ENCODE measurements at regions not wholly inside any gene's neighbourhood (a gene's known extent, or its start where the extent isn't known, plus 50 kb on each side); places are given as distances from the start of the nearest gene placed in this dataset.

DNA sequence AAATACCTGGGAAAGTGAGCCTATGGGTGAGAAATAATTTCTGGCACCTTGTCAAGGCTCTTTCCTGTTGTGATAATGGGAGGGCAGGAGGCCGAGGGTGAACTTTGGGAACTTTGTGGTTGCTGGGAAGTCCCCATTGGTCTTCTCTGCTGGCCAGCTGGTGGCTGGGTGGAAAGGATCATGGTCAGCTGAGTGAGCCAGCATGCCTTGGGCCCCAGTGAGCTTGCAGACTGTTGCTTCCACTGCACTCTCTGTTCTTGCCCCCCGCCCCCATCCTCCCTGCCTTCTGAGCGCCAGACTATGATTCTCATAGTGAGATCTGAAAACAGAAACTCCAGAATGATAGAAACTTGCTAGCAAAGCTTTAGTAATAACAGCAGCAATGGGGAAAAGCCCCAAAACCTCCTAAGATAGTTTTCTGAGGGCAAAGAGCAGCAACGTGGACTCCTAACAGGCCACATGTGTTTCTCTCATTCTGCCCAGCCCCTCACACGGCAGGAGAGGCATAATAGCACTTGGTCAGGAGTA is 139.2 kb upstream of the SMARCA2 start:
- WGBS = 61% methylated on average over 5 of the region's 5 CpGs
- no peak for DNase-seq (ENCODE audit: low spot score)
- no peaks in the 10 kb centered on the region for H3K36me3 ChIP-seq (ENCODE audit: control insufficient read depth in 4 of 4, insufficient read depth in 3 of 4, low read depth in 1 of 4, low read length in 3 of 4)
- no peak overlapping the region for H3K27ac ChIP-seq (ENCODE audit: low read depth in 1 of 2, low read length in 2 of 2)
- H3K4me3 ChIP-seq (ENCODE audit: low read depth in 1 of 3, low read length in 3 of 3) = no peak overlapping the region
- peaks cover 0 to 4% (median 0%) of the 10 kb centered on the region in 4 donors for H3K27me3 ChIP-seq (ENCODE audit: control insufficient read depth in 4 of 4, insufficient read depth in 4 of 4, low read length in 3 of 4)
- H3K9me3 ChIP-seq (ENCODE audit: control insufficient read depth in 4 of 4, low read length in 3 of 4) = no peaks in the 10 kb centered on the region
- TF ChIP-seq SP1 (IDR thresholded peaks at IDR 0.05) = no peak
- TF ChIP-seq HNF4A (conservative IDR thresholded peaks at IDR 0.05) = no peak
- TF ChIP-seq RAD21 (IDR thresholded peaks at IDR 0.05) = no peak
- TF ChIP-seq GABPA (IDR thresholded peaks at IDR 0.05 in 1 of 2, conservative IDR thresholded peaks at IDR 0.05 in 1 of 2) = no peak
- TF ChIP-seq FOXA1 (IDR thresholded peaks at IDR 0.05) = no peak
- no peak for TF ChIP-seq JUND (IDR thresholded peaks at IDR 0.05)
- no peak for TF ChIP-seq HNF4G (IDR thresholded peaks at IDR 0.05)
- TF ChIP-seq, protein P1, sequence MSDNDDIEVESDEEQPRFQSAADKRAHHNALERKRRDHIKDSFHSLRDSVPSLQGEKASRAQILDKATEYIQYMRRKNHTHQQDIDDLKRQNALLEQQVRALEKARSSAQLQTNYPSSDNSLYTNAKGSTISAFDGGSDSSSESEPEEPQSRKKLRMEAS (IDR thresholded peaks at IDR 0.05) = no peak
- H3K4me1 ChIP-seq (ENCODE audit: control insufficient read depth in 4 of 4, insufficient read depth in 4 of 4, low read length in 3 of 4) = no peaks in the 10 kb centered on the region
- H3K9ac ChIP-seq (ENCODE audit: low read depth in 1 of 2, low read length in 2 of 2) = no peak overlapping the region

DNA sequence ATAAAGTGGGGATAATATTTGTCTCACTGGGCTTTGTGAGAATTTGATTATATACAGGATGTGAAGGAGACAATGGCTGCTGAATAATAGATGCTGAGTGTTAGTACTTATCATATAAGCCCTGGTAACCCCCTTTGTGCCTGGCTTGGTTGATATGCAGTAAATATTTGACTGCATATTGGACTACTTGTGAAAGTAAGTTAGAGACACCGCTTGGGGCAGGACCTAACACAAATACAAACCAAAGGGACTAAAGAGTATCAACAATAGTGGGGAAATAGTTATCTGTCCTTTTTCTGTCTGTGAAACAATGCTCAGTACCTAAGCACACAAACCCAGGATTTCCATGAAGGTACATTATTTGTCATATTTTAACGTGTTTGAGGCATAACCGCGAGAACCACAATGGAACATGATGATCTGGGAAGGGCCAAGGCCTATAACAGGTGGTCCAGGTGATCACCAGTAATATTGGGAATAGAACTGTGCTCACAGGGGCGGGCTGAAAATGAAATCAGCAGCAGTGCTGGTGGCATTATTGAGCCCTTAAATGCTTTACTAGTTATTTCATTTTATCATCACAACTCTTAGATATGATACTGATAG is 138.2 kb upstream of the SMARCA2 start:
- H3K9ac ChIP-seq (ENCODE audit: low read depth in 1 of 2, low read length in 2 of 2) = no peak overlapping the region
- WGBS = 85% methylated on average over 5 of the region's 5 CpGs
- no peak for TF ChIP-seq HNF4A (conservative IDR thresholded peaks at IDR 0.05)
- no peak for TF ChIP-seq EGR1 (IDR thresholded peaks at IDR 0.05; ENCODE audit: low read depth in 2 of 2)
- TF ChIP-seq, protein P2, sequence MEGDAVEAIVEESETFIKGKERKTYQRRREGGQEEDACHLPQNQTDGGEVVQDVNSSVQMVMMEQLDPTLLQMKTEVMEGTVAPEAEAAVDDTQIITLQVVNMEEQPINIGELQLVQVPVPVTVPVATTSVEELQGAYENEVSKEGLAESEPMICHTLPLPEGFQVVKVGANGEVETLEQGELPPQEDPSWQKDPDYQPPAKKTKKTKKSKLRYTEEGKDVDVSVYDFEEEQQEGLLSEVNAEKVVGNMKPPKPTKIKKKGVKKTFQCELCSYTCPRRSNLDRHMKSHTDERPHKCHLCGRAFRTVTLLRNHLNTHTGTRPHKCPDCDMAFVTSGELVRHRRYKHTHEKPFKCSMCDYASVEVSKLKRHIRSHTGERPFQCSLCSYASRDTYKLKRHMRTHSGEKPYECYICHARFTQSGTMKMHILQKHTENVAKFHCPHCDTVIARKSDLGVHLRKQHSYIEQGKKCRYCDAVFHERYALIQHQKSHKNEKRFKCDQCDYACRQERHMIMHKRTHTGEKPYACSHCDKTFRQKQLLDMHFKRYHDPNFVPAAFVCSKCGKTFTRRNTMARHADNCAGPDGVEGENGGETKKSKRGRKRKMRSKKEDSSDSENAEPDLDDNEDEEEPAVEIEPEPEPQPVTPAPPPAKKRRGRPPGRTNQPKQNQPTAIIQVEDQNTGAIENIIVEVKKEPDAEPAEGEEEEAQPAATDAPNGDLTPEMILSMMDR (IDR thresholded peaks at IDR 0.05; ENCODE audit: low read depth, low read length, missing input control) = no peak
- TF ChIP-seq, protein P3, sequence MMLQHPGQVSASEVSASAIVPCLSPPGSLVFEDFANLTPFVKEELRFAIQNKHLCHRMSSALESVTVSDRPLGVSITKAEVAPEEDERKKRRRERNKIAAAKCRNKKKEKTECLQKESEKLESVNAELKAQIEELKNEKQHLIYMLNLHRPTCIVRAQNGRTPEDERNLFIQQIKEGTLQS (IDR thresholded peaks at IDR 0.05) = no peak
- TF ChIP-seq GABPA (IDR thresholded peaks at IDR 0.05 in 1 of 2, conservative IDR thresholded peaks at IDR 0.05 in 1 of 2) = no peak
- no peak for DNase-seq (ENCODE audit: low spot score)
- no peaks in the 10 kb centered on the region for H3K27me3 ChIP-seq (ENCODE audit: control insufficient read depth in 4 of 4, insufficient read depth in 4 of 4, low read length in 3 of 4)
- H3K36me3 ChIP-seq (ENCODE audit: control insufficient read depth in 4 of 4, insufficient read depth in 3 of 4, low read depth in 1 of 4, low read length in 3 of 4) = no peaks in the 10 kb centered on the region
- H3K9me3 ChIP-seq (ENCODE audit: control insufficient read depth in 4 of 4, low read length in 3 of 4) = no peaks in the 10 kb centered on the region
- no peak overlapping the region for H3K4me3 ChIP-seq (ENCODE audit: low read depth in 1 of 3, low read length in 3 of 3)
- H3K27ac ChIP-seq (ENCODE audit: low read depth in 1 of 2, low read length in 2 of 2) = no peak overlapping the region
- H3K4me1 ChIP-seq (ENCODE audit: control insufficient read depth in 4 of 4, insufficient read depth in 4 of 4, low read length in 3 of 4) = no peaks in the 10 kb centered on the region

DNA sequence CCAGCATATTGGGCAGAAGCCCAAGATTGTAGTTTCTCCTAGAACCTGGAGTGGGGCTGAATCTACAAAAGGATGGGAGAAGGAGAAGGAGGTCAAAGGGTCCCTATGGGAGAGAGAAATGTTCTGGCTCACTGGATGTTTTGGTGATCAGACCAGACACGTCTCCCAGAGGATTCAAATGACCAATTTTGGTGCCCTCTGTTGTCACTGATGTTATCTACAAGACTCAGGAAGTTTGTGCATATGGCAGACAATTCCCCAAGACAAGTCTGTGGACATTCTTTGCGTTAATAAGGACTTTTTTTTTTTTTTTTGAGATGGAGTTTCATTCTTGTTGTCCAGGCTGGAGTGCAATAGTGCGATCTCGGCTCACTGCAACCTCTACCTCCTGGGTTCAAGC is 137.2 kb upstream of the SMARCA2 start:
- DNase-seq (ENCODE audit: low spot score) = no peak
- H3K9me3 ChIP-seq (ENCODE audit: control insufficient read depth in 4 of 4, low read length in 3 of 4) = no peaks in the 10 kb centered on the region
- 92% methylated on average over 4 of the region's 4 CpGs for WGBS

More for the DNA sequence above, 137.2 kb upstream of the SMARCA2 start:
- Histone ChIP-seq H3K36me3 (ENCODE audit: control insufficient read depth in 4 of 4, insufficient read depth in 3 of 4, low read depth in 1 of 4, low read length in 3 of 4) (no peaks in the 10 kb centered on the region), H3K9ac (ENCODE audit: low read depth in 1 of 2, low read length in 2 of 2) (no peak overlapping the region), H3K27ac (ENCODE audit: low read depth in 1 of 2, low read length in 2 of 2) (no peak overlapping the region), H3K27me3 (ENCODE audit: control insufficient read depth in 4 of 4, insufficient read depth in 4 of 4, low read length in 3 of 4) (no peaks in the 10 kb centered on the region), H3K4me3 (ENCODE audit: low read depth in 1 of 3, low read length in 3 of 3) (no peak overlapping the region), H3K4me1 (ENCODE audit: control insufficient read depth in 4 of 4, insufficient read depth in 4 of 4, low read length in 3 of 4) (no peaks in the 10 kb centered on the region)
- TF ChIP-seq FOXA2 (IDR thresholded peaks at IDR 0.05) = no peak

All from liver (tissue), 8 donors.